GM12878 (cell line): ENCODE measurements at regions not wholly inside any gene's neighbourhood (a gene's known extent, or its start where the extent isn't known, plus 50 kb on each side); places are given as distances from the start of the nearest gene placed in this dataset.

Experiments used
- ATAC-seq: fragments of 200-7000 bp; cut with Tn5 transposase; 3 replicates; pipeline ENCODE4 v1.9.1; 2020; ENCODE audit warnings: mild to moderate bottlenecking, moderate library complexity
- BruUV-seq: library from RNA; stranded (reverse); fragments of 400-500 nt; replicated peaks from 2 replicates; lab custom pipeline; 2021; lab: Mats Ljungman, UMichigan
- CTCF ChIA-PET: fragments of 300-600 bp; sonication (Branson Sonifier 250); formaldehyde crosslinking; extraction: SDS; loops from one replicate; lab custom pipeline; 2021; ENCODE audit warnings: inconsistent platforms; lab: Yijun Ruan, JAX
- POLR2A ChIA-PET: fragments of 350-600 bp; formaldehyde crosslinking; extraction: SDS; loops from one replicate; lab custom pipeline; 2021; ENCODE audit warnings: inconsistent platforms; lab: Charles Lee
- RAD21 ChIA-PET: fragments of 300-600 bp; sonication (Branson Sonifier 250); formaldehyde crosslinking; loops from one replicate; lab custom pipeline; 2023; ENCODE audit warnings: antibody characterized with exemption; ENCODE audit not compliant: unreplicated experiment; lab: Charles Lee
- SMC1A ChIA-PET: fragments of 300-600 bp; sonication (Branson Sonifier 250); formaldehyde crosslinking; loops from one replicate; lab custom pipeline; 2023; ENCODE audit not compliant: unreplicated experiment, uncharacterized antibody; lab: Charles Lee
- DNase-seq: peaks from one replicate; pipeline ENCODE4 v3.0.0-alpha.2; 2011; ENCODE audit warnings: low read depth, low spot score
- FAIRE-seq: peaks from 3 replicates; lab custom pipeline; 2011; peaks lifted over from hg19 to GRCh38; lab: Jason Lieb, UNC
- H2AFZ ChIP-seq: 2 replicates; pipeline ENCODE4 v1.6.0; 2011; ENCODE audit warnings: low read depth, low read length, control low read depth; ENCODE audit not compliant: control insufficient read depth
- H3K27ac ChIP-seq: 2 replicates; pipeline ENCODE4 v1.5.1; 2011; ENCODE audit warnings: control low read depth; ENCODE audit not compliant: control insufficient read depth, insufficient read depth
- H3K27me3 ChIP-seq, 2 experiments: replicated peaks in 1 of 2; 2 replicates each; pipeline versions ENCODE4 v1.6.0 to v1.6.1; 2011; ENCODE audit warnings: low read length in 1 of 2; ENCODE audit not compliant: control insufficient read depth in 2 of 2, insufficient read depth in 2 of 2
- H3K36me3 ChIP-seq, 2 experiments: 2 replicates each; pipeline ENCODE4 v1.5.1; 2011; ENCODE audit warnings: low read length in 1 of 2; ENCODE audit not compliant: control insufficient read depth in 2 of 2, insufficient read depth in 2 of 2
- H3K4me1 ChIP-seq: 2 replicates; pipeline ENCODE4 v1.6.1; 2011; ENCODE audit warnings: mild to moderate bottlenecking, low read length, moderate library complexity, mixed read lengths; ENCODE audit not compliant: control insufficient read depth, insufficient read depth
- H3K4me2 ChIP-seq: 2 replicates; pipeline ENCODE4 v1.6.0; 2011; ENCODE audit warnings: control low read depth; ENCODE audit not compliant: control insufficient read depth, insufficient read depth
- H3K4me3 ChIP-seq: fragments of 200-600 bp; sonication (generic); 2 replicates; pipeline ENCODE4 v1.5.1; 2016
- H3K79me2 ChIP-seq: 2 replicates; pipeline ENCODE4 v1.6.0; 2011; ENCODE audit warnings: low read length; ENCODE audit not compliant: control insufficient read depth, insufficient read depth
- H3K9ac ChIP-seq: 2 replicates; pipeline ENCODE4 v1.8.0; 2011; ENCODE audit warnings: low read length, control low read depth, mixed read lengths; ENCODE audit not compliant: control insufficient read depth, insufficient read depth
- H3K9me3 ChIP-seq: replicated peaks from 3 replicates; pipeline ENCODE4 v1.5.1; 2011; ENCODE audit warnings: mild to moderate bottlenecking, low read length; ENCODE audit not compliant: control insufficient read depth, insufficient read depth
- H4K20me1 ChIP-seq: 2 replicates; pipeline ENCODE4 v1.6.0; 2011; ENCODE audit not compliant: control insufficient read depth, insufficient read depth
- ATF2 ChIP-seq: IDR thresholded peaks from 2 replicates; pipeline ENCODE4 v1.6.1; 2012; ENCODE audit warnings: low read length, inconsistent platforms
- BACH1 ChIP-seq: fragments of 450-650 bp; IDR thresholded peaks from 2 replicates; pipeline ENCODE4 v1.6.1; 2017; ENCODE audit warnings: mild to moderate bottlenecking, borderline replicate concordance
- CBFB ChIP-seq: IDR thresholded peaks from 2 replicates; pipeline ENCODE4 v1.6.1; 2016; ENCODE audit warnings: antibody characterized with exemption, low read depth
- CHD4 ChIP-seq: fragments of 200-600 bp; sonication (generic); IDR thresholded peaks from 2 replicates; pipeline ENCODE4 v1.6.1; 2016; ENCODE audit warnings: mild to moderate bottlenecking
- MYC ChIP-seq: IDR thresholded peaks from 2 replicates; pipeline ENCODE4 v1.6.1; 2011; ENCODE audit warnings: mild to moderate bottlenecking, low read length, moderate library complexity, inconsistent platforms; ENCODE audit not compliant: insufficient read depth, insufficient replicate concordance, insufficient read length, severe bottlenecking
- NR2F1 ChIP-seq: fragments of 450-650 bp; conservative IDR thresholded peaks from 2 replicates; pipeline ENCODE4 v1.6.1; 2017; ENCODE audit warnings: mild to moderate bottlenecking
- SIN3A ChIP-seq: IDR thresholded peaks from 2 replicates; pipeline ENCODE4 v1.6.1; 2012; ENCODE audit warnings: low read depth, low read length, improper control_type of control experiment
- SUPT20H ChIP-seq: IDR thresholded peaks from 2 replicates; pipeline ENCODE4 v1.6.1; 2011; ENCODE audit warnings: low read depth, mild to moderate bottlenecking, low read length, moderate library complexity, borderline replicate concordance; ENCODE audit not compliant: control insufficient read depth
- SUZ12 ChIP-seq: fragments of 200-600 bp; sonication (generic); IDR thresholded peaks from one replicate; pipeline ENCODE4 v1.6.1; 2018; ENCODE audit warnings: antibody characterized with exemption, mild to moderate bottlenecking; ENCODE audit not compliant: unreplicated experiment
- YBX1 ChIP-seq: fragments of 450-650 bp; IDR thresholded peaks from 2 replicates; pipeline ENCODE4 v1.6.1; 2016; ENCODE audit warnings: antibody characterized with exemption
- ZBTB40 ChIP-seq: fragments of 450-650 bp; IDR thresholded peaks from 2 replicates; pipeline ENCODE4 v1.6.1; 2016; ENCODE audit warnings: mild to moderate bottlenecking, moderate library complexity, borderline replicate concordance
- ZNF217 ChIP-seq: fragments of 450-650 bp; IDR thresholded peaks from 2 replicates; pipeline ENCODE4 v1.6.1; 2017; ENCODE audit warnings: antibody characterized with exemption, mild to moderate bottlenecking
- WGBS: methylation state at CpG from one replicate; pipeline ENCODE4 v1.1.6; 2016; ENCODE audit warnings: low lambda C conversion rate; ENCODE audit not compliant: insufficient replicate concordance, insufficient coverage; ENCODE audit errors: missing lambda C conversion rate; 5-methylcytosine and 5-hydroxymethylcytosine counted together
- in situ Hi-C: fragments of 300-500 bp; cut with MboI; formaldehyde crosslinking; loops from 9 replicates; pipeline ENCODE4 v1.14.3; 2018; ENCODE audit warnings: mixed read lengths
- intact Hi-C: fragments of 100-400 bp; cut with micrococcal nuclease; formaldehyde crosslinking; loops from one replicate; pipeline ENCODE4 v1.14.2; 2022; ENCODE audit not compliant: unreplicated experiment
- TF ChIP-seq, protein P1 (sequence below), 3 experiments: IDR thresholded peaks in 2 of 3; conservative IDR thresholded peaks in 1 of 3; 2 replicates each; pipeline ENCODE4 v1.5.1; 2011; ENCODE audit warnings: low read depth in 3 of 3, low read length in 3 of 3, mild to moderate bottlenecking in 3 of 3, control low read depth in 2 of 3, moderate library complexity in 2 of 3, inconsistent platforms in 1 of 3, mixed read lengths in 1 of 3; ENCODE audit not compliant: control insufficient read depth in 2 of 3, insufficient read depth in 1 of 3; ENCODE audit errors: extremely low read depth in 1 of 3
- TF ChIP-seq, protein P2 (sequence below): fragments of 450-650 bp; IDR thresholded peaks from 2 replicates; pipeline ENCODE4 v1.6.1; 2018; ENCODE audit warnings: mild to moderate bottlenecking, low read depth, moderate library complexity; ENCODE audit not compliant: partially characterized antibody

- Histone ChIP-seq H3K79me2 (no peaks in the 10 kb centered on the region), H3K4me2 (no peak overlapping the region), H2AFZ (no peak overlapping the region), H3K27ac (no peak overlapping the region), H3K9me3 (no peaks in the 10 kb centered on the region), H3K9ac (no peak overlapping the region), H3K4me3 (no peak overlapping the region), H4K20me1 (no peaks in the 10 kb centered on the region), H3K4me1 (no peaks in the 10 kb centered on the region), H3K36me3 (no peaks in the 10 kb centered on the region), H3K27me3 (no peaks in the 10 kb centered on the region)
- intact Hi-C loops (no loop called here), in situ Hi-C loops (no loop called here)
- BruUV-seq: no TSS peak
- FAIRE-seq: no peak
- DNase-seq: no peak
- ChIA-PET CTCF (no interaction called here), SMC1A (interaction anchor here (0.6 kb wide), 1 partner anchor 16 kb away, joined by 3 read pairs; no protein-coding TSS in a partner anchor), POLR2A (no interaction called here), RAD21 (no interaction called here)
- no peak for ATAC-seq
- WGBS: 21% methylated on average over 2 of the region's 2 CpGs
- no peak for TF ChIP-seq CHD4
- TF ChIP-seq ATF2: no peak
- TF ChIP-seq, protein P1, sequence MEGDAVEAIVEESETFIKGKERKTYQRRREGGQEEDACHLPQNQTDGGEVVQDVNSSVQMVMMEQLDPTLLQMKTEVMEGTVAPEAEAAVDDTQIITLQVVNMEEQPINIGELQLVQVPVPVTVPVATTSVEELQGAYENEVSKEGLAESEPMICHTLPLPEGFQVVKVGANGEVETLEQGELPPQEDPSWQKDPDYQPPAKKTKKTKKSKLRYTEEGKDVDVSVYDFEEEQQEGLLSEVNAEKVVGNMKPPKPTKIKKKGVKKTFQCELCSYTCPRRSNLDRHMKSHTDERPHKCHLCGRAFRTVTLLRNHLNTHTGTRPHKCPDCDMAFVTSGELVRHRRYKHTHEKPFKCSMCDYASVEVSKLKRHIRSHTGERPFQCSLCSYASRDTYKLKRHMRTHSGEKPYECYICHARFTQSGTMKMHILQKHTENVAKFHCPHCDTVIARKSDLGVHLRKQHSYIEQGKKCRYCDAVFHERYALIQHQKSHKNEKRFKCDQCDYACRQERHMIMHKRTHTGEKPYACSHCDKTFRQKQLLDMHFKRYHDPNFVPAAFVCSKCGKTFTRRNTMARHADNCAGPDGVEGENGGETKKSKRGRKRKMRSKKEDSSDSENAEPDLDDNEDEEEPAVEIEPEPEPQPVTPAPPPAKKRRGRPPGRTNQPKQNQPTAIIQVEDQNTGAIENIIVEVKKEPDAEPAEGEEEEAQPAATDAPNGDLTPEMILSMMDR (IDR thresholded peaks at IDR 0.05 in 2 of 3, conservative IDR thresholded peaks at IDR 0.05 in 1 of 3; ENCODE audit: control insufficient read depth in 2 of 3, extremely low read depth in 1 of 3, insufficient read depth in 1 of 3, low read depth in 3 of 3, low read length in 3 of 3): no peak
- TF ChIP-seq SUZ12: no peak
- TF ChIP-seq ZBTB40: no peak
- TF ChIP-seq BACH1: no peak
- TF ChIP-seq NR2F1: no peak
- no peak for TF ChIP-seq SUPT20H
- TF ChIP-seq ZNF217: no peak
- TF ChIP-seq CBFB: no peak
- no peak for TF ChIP-seq YBX1
- TF ChIP-seq SIN3A: no peak
- TF ChIP-seq MYC: no peak
- TF ChIP-seq, protein P2, sequence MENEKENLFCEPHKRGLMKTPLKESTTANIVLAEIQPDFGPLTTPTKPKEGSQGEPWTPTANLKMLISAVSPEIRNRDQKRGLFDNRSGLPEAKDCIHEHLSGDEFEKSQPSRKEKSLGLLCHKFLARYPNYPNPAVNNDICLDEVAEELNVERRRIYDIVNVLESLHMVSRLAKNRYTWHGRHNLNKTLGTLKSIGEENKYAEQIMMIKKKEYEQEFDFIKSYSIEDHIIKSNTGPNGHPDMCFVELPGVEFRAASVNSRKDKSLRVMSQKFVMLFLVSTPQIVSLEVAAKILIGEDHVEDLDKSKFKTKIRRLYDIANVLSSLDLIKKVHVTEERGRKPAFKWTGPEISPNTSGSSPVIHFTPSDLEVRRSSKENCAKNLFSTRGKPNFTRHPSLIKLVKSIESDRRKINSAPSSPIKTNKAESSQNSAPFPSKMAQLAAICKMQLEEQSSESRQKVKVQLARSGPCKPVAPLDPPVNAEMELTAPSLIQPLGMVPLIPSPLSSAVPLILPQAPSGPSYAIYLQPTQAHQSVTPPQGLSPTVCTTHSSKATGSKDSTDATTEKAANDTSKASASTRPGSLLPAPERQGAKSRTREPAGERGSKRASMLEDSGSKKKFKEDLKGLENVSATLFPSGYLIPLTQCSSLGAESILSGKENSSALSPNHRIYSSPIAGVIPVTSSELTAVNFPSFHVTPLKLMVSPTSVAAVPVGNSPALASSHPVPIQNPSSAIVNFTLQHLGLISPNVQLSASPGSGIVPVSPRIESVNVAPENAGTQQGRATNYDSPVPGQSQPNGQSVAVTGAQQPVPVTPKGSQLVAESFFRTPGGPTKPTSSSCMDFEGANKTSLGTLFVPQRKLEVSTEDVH: no peak
Measured at GRCh38 chr9:119432428-119432827, 63.2 kb upstream of the BRINP1 start.
